HepG2 (cell line): ENCODE measurements at regions not wholly inside any gene's neighbourhood (a gene's known extent, or its start where the extent isn't known, plus 50 kb on each side); places are given as distances from the start of the nearest gene placed in this dataset.

Experiments used
- ATAC-seq: fragments of 200-7000 bp; cut with Tn5 transposase; 3 replicates; pipeline ENCODE4 v1.9.1; 2020; ENCODE audit warnings: mild to moderate bottlenecking, moderate library complexity
- BruUV-seq: library from RNA; stranded (reverse); fragments of 400-500 nt; replicated peaks from 2 replicates; lab custom pipeline; 2021; lab: Mats Ljungman, UMichigan
- CTCF ChIA-PET: fragments of 300-600 bp; formaldehyde crosslinking; extraction: SDS; loops from one replicate; lab custom pipeline; 2021; ENCODE audit warnings: low total read pairs, inconsistent platforms, low intra/inter-chr PET ratio; lab: Yijun Ruan, JAX
- POLR2A ChIA-PET: fragments of 350-600 bp; sonication (Branson Sonifier 250); formaldehyde crosslinking; loops from one replicate; lab custom pipeline; 2020; ENCODE audit warnings: antibody characterized with exemption, inconsistent platforms; lab: Yijun Ruan, JAX
- DNase-seq: peaks from one replicate; pipeline ENCODE4 v3.0.0-alpha.2; 2015; ENCODE audit warnings: low spot score
- FAIRE-seq: peaks from 3 replicates; lab custom pipeline; 2011; peaks lifted over from hg19 to GRCh38; lab: Jason Lieb, UNC
- H2AFZ ChIP-seq: one replicate; pipeline ENCODE4 v1.6.1; 2011; ENCODE audit warnings: low read length, inconsistent platforms
- H3K27ac ChIP-seq: fragments of 300-600 bp; 3 replicates; pipeline ENCODE4 v1.8.0; 2011; ENCODE audit warnings: mixed run types, mild to moderate bottlenecking, mixed read lengths, low read length, inconsistent platforms; ENCODE audit not compliant: insufficient read depth; ENCODE audit errors: extremely low read length
- H3K27me3 ChIP-seq, 2 experiments: fragments of 200-600 bp in 1 of 2; 2 replicates in 1 of 2; 3 replicates in 1 of 2; pipeline versions ENCODE4 v1.6.0 to v1.8.0; 2011; ENCODE audit warnings: low read length in 2 of 2, mild to moderate bottlenecking in 2 of 2, moderate library complexity in 2 of 2, inconsistent platforms in 1 of 2; ENCODE audit not compliant: insufficient read depth in 2 of 2, control insufficient read depth in 1 of 2
- H3K36me3 ChIP-seq, 2 experiments: fragments of 200-600 bp in 1 of 2; replicated peaks in 1 of 2; 2 replicates in 1 of 2; 3 replicates in 1 of 2; pipeline versions ENCODE4 v1.5.1 to v1.8.0; 2011; ENCODE audit warnings: low read length in 2 of 2, inconsistent platforms in 1 of 2; ENCODE audit not compliant: insufficient read depth in 2 of 2, control insufficient read depth in 1 of 2
- H3K4me1 ChIP-seq: 2 replicates; pipeline ENCODE4 v1.5.1; 2012; ENCODE audit warnings: low read length, inconsistent platforms; ENCODE audit not compliant: insufficient read depth
- H3K4me2 ChIP-seq: 2 replicates; pipeline ENCODE4 v1.6.0; 2011; ENCODE audit warnings: low read depth, low read length, inconsistent platforms
- H3K4me3 ChIP-seq, 3 experiments: fragments of 200-600 bp in 1 of 3; sonication (generic), shearing (Covaris generic) in 1 of 3; replicated peaks in 1 of 3; 2 replicates each; pipeline ENCODE4 v1.5.1; 2011 to 2016; ENCODE audit warnings: low read length in 3 of 3, inconsistent platforms in 2 of 3, low read depth in 2 of 3, mild to moderate bottlenecking in 2 of 3, control low read depth in 1 of 3, mixed read lengths in 1 of 3; ENCODE audit not compliant: insufficient read depth in 1 of 3
- H3K79me2 ChIP-seq: one replicate; pipeline ENCODE4 v1.6.1; 2011; ENCODE audit warnings: low read length, inconsistent platforms; ENCODE audit not compliant: insufficient read depth
- H3K9ac ChIP-seq: 2 replicates; pipeline ENCODE4 v1.6.0; 2011; ENCODE audit warnings: mild to moderate bottlenecking, low read depth, low read length, inconsistent platforms; ENCODE audit not compliant: insufficient read depth
- H3K9me3 ChIP-seq: 2 replicates; pipeline ENCODE4 v1.5.1; 2012; ENCODE audit warnings: mild to moderate bottlenecking, low read length
- H4K20me1 ChIP-seq: 2 replicates; pipeline ENCODE4 v1.6.0; 2011; ENCODE audit warnings: inconsistent platforms, mild to moderate bottlenecking, low read length, moderate library complexity; ENCODE audit not compliant: insufficient read depth
- ELK4 ChIP-seq: sonication (generic); formaldehyde crosslinking; IDR thresholded peaks from 2 replicates; pipeline ENCODE4 v1.9.0; 2021; ENCODE audit warnings: missing genetic modification reagents, borderline replicate concordance
- HBP1 ChIP-seq: IDR thresholded peaks from 2 replicates; pipeline ENCODE4 v1.6.1; 2016; ENCODE audit warnings: low read depth, control low read depth
- HDAC6 ChIP-seq: fragments of 200-600 bp; sonication (generic); IDR thresholded peaks from 2 replicates; pipeline ENCODE4 v1.7.0; 2017; ENCODE audit warnings: mild to moderate bottlenecking, antibody characterized with exemption, low read length, low read depth
- HNRNPLL ChIP-seq: fragments of 200-400 bp; formaldehyde crosslinking; IDR thresholded peaks from 2 replicates; pipeline ENCODE4 v1.6.1; 2017; ENCODE audit warnings: mild to moderate bottlenecking, low read depth, low read length; ENCODE audit not compliant: poor library complexity, severe bottlenecking
- NFYB ChIP-seq: sonication (generic); formaldehyde crosslinking; IDR thresholded peaks from 2 replicates; pipeline ENCODE4 v1.4.0; 2020; ENCODE audit warnings: missing genetic modification reagents
- PAX8 ChIP-seq: sonication (generic); formaldehyde crosslinking; IDR thresholded peaks from 2 replicates; pipeline ENCODE4 v1.8.0; 2022; ENCODE audit warnings: mild to moderate bottlenecking, missing genetic modification reagents, borderline replicate concordance
- PRMT3 ChIP-seq: sonication (generic); formaldehyde crosslinking; IDR thresholded peaks from 2 replicates; pipeline ENCODE4 v1.8.1; 2022; ENCODE audit warnings: low read depth, mild to moderate bottlenecking, moderate library complexity, missing genetic modification reagents, borderline replicate concordance
- THAP9 ChIP-seq: sonication (generic); formaldehyde crosslinking; IDR thresholded peaks from 2 replicates; pipeline ENCODE4; 2020; ENCODE audit warnings: missing genetic modification reagents, mild to moderate bottlenecking, borderline replicate concordance
- ZC3H4 ChIP-seq: sonication (generic); formaldehyde crosslinking; IDR thresholded peaks from 2 replicates; pipeline ENCODE4 v1.4.0; 2020; ENCODE audit warnings: missing genetic modification reagents, borderline replicate concordance
- ZFP90 ChIP-seq: sonication (generic); formaldehyde crosslinking; IDR thresholded peaks from 2 replicates; pipeline ENCODE4 v1.8.0; 2022; ENCODE audit warnings: missing genetic modification reagents, mild to moderate bottlenecking, inconsistent platforms, borderline replicate concordance
- ZKSCAN1 ChIP-seq: fragments of 150-350 bp; IDR thresholded peaks from 2 replicates; pipeline ENCODE4 v1.6.1; 2014; ENCODE audit warnings: low read length
- ZNF232 ChIP-seq: sonication (generic); formaldehyde crosslinking; IDR thresholded peaks from 2 replicates; pipeline ENCODE4 v1.4.0; 2020; ENCODE audit warnings: missing genetic modification reagents, borderline replicate concordance
- ZNF260 ChIP-seq: sonication (generic); formaldehyde crosslinking; IDR thresholded peaks from 2 replicates; pipeline ENCODE4 v1.4.0; 2020; ENCODE audit warnings: missing genetic modification reagents, low read depth, mild to moderate bottlenecking, borderline replicate concordance
- ZNF7 ChIP-seq: IDR thresholded peaks from 2 replicates; pipeline ENCODE4 v1.6.1; 2016; ENCODE audit warnings: missing biosample characterization, missing genetic modification reagents
- ZNF710 ChIP-seq: sonication (generic); formaldehyde crosslinking; IDR thresholded peaks from 2 replicates; pipeline ENCODE4 v1.5.0; 2020; ENCODE audit warnings: mild to moderate bottlenecking, missing genetic modification reagents, borderline replicate concordance
- ZNF772 ChIP-seq: sonication (generic); formaldehyde crosslinking; IDR thresholded peaks from 2 replicates; pipeline ENCODE4 v1.5.0; 2020; ENCODE audit warnings: mild to moderate bottlenecking, missing genetic modification reagents
- ZNF83 ChIP-seq: sonication (generic); formaldehyde crosslinking; IDR thresholded peaks from 2 replicates; pipeline ENCODE4 v1.4.0; 2020; ENCODE audit warnings: missing genetic modification reagents, mild to moderate bottlenecking, borderline replicate concordance
- WGBS: methylation state at CpG from one replicate; pipeline ENCODE4 v1.1.6; 2017; ENCODE audit warnings: low lambda C conversion rate; 5-methylcytosine and 5-hydroxymethylcytosine counted together
- in situ Hi-C: cut with HindIII; loops from 2 replicates; pipeline ENCODE4 v1.10.0; 2017; ENCODE audit warnings: low pct_unique_long_range_greater_than_20kb; ENCODE audit not compliant: extremely low pct_ligation_motif_present
- intact Hi-C: fragments of 100-400 bp; cut with micrococcal nuclease; formaldehyde crosslinking; loops from one replicate; pipeline ENCODE4 v1.10.0; 2022; ENCODE audit not compliant: unreplicated experiment

DNA sequence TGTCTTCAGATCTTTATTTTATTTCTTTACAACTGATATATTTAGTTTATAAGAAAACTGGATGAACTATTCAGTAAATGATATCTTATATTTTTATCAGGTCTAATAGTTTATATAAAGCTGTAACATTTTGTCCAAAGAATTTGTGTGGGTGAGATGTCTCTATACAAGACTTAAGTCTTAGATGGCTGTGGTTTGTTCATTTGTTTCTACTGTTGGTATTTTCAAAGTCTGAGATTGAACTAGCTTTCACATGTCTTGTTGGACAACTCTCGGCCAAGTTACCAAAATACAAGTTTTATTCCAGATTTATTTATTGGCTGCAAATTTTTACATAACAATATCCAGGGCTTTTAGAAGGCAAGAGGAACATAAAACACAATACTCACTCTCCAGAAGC lies 286.0 kb downstream of the NR2F1-AS1 start:
- no peaks in the 10 kb centered on the region for H3K9me3 ChIP-seq
- ATAC-seq (no peak), DNase-seq (no peak), FAIRE-seq (no peak)
- TF ChIP-seq PRMT3 (CRISPR knock-in tag) (no peak), ZNF83 (CRISPR knock-in tag) (no peak), ZNF7 (CRISPR knock-in tag) (no peak), ZC3H4 (CRISPR knock-in tag) (no peak), HDAC6 (no peak), ZNF232 (CRISPR knock-in tag) (no peak), ZNF772 (CRISPR knock-in tag) (no peak), HBP1 (CRISPR knock-in tag) (no peak), ZNF710 (CRISPR knock-in tag) (no peak), ELK4 (CRISPR knock-in tag) (no peak), THAP9 (CRISPR knock-in tag) (no peak), ZKSCAN1 (no peak), ZFP90 (CRISPR knock-in tag) (no peak), NFYB (no peak), PAX8 (no peak), HNRNPLL (no peak), ZNF260 (CRISPR knock-in tag) (no peak)
- no peak overlapping the region for H3K9ac ChIP-seq
- in situ Hi-C loops (no loop called here), intact Hi-C loops (no loop called here)
- POLR2A ChIA-PET: no interaction called here
- peaks cover 0 to 5% of the 10 kb centered on the region in 2 experiments; a peak in 2 of 5 replicates for H3K27me3 ChIP-seq
- no peak overlapping the region for H3K4me2 ChIP-seq
- WGBS: 0% methylated on average over 1 of the region's 1 CpG
- BruUV-seq: no TSS peak
- no peak overlapping the region for H2AFZ ChIP-seq
- H3K4me1 ChIP-seq: no peaks in the 10 kb centered on the region
- no peaks in the 10 kb centered on the region for H3K36me3 ChIP-seq
- CTCF ChIA-PET: no interaction called here
- no peaks in the 10 kb centered on the region for H3K79me2 ChIP-seq
- H4K20me1 ChIP-seq: no peaks in the 10 kb centered on the region
- no peak overlapping the region for H3K4me3 ChIP-seq
- H3K27ac ChIP-seq: no peak overlapping the region
